Embryonic facial prominence (tissue), 1 donor: ENCODE measurements at regions not wholly inside any gene's neighbourhood (a gene's known extent, or its start where the extent isn't known, plus 50 kb on each side); places are given as distances from the start of the nearest gene placed in this dataset.
"Not testable (repeated sequence)": the region's sequence is repeated elsewhere in the genome, so short reads cannot be mapped to it uniquely, and the experiment has no call there.

ENCODE experiments used
- DNase-seq: peaks from one replicate; pipeline ENCODE4 v3.0.0-alpha.2; 2016; ENCODE audit errors: extremely low spot score

- DNase-seq = no peak
Measured at GRCh38 chr2:53493210-53493609, 274.4 kb upstream of the CHAC2 start.

GRCh38 chr2:53490659-53491058 is 276.9 kb upstream of the CHAC2 start:
- DNase-seq = no peak

GRCh38 chr2:53486185-53486899 is 281.3 kb upstream of the CHAC2 start:
- DNase-seq = not testable (repeated sequence)

- DNase-seq = no peak
Measured at GRCh38 chr2:53485021-53485728, 282.4 kb upstream of the CHAC2 start.

GRCh38 chr2:53484531-53484930 is 283.1 kb upstream of the CHAC2 start:
- no peak for DNase-seq

GRCh38 chr2:53477517-53477916 is 290.1 kb upstream of the CHAC2 start:
- no peak for DNase-seq

GRCh38 chr2:53476834-53477233 is 290.8 kb upstream of the CHAC2 start:
- DNase-seq = no peak

GRCh38 chr2:53475766-53476165 is 291.8 kb upstream of the CHAC2 start:
- DNase-seq = no peak

GRCh38 chr2:53475321-53475720 is 292.3 kb upstream of the CHAC2 start:
- DNase-seq = no peak

- DNase-seq = no peak
Measured at GRCh38 chr2:53474914-53475313, 292.7 kb upstream of the CHAC2 start.

- no peak for DNase-seq
Measured at GRCh38 chr2:53473775-53474311, 293.8 kb upstream of the CHAC2 start.

- DNase-seq = no peak
Measured at GRCh38 chr2:53473236-53473635, 294.4 kb upstream of the CHAC2 start.

GRCh38 chr2:53467467-53468180 is 300.0 kb upstream of the CHAC2 start:
- DNase-seq = no peak

GRCh38 chr2:53463806-53464726 is 303.5 kb upstream of the CHAC2 start:
- no peak for DNase-seq

GRCh38 chr2:53460937-53461336 is 306.7 kb upstream of the CHAC2 start:
- DNase-seq = no peak

- no peak for DNase-seq
Measured at GRCh38 chr2:53460347-53460746, 307.3 kb upstream of the CHAC2 start.

- DNase-seq = no peak
Measured at GRCh38 chr2:53455094-53455493, 312.5 kb upstream of the CHAC2 start.

GRCh38 chr2:53452957-53453748 is 314.5 kb upstream of the CHAC2 start:
- DNase-seq = no peak

- DNase-seq = no peak
Measured at GRCh38 chr2:53452400-53452799, 315.2 kb upstream of the CHAC2 start.

- DNase-seq = no peak
Measured at GRCh38 chr2:53450923-53451322, 316.7 kb upstream of the CHAC2 start.

GRCh38 chr2:53448591-53448990 is 319.0 kb upstream of the CHAC2 start:
- no peak for DNase-seq
